Dermis blood vessel endothelial cell (primary cell): ENCODE measurements at regions not wholly inside any gene's neighbourhood (a gene's known extent, or its start where the extent isn't known, plus 50 kb on each side); places are given as distances from the start of the nearest gene placed in this dataset.
"Not testable (repeated sequence)": the region's sequence is repeated elsewhere in the genome, so short reads cannot be mapped to it uniquely, and the experiment has no call there.

ENCODE experiments used
- DNase-seq: peaks from one replicate; pipeline ENCODE4 v3.0.0; 2010

DNA sequence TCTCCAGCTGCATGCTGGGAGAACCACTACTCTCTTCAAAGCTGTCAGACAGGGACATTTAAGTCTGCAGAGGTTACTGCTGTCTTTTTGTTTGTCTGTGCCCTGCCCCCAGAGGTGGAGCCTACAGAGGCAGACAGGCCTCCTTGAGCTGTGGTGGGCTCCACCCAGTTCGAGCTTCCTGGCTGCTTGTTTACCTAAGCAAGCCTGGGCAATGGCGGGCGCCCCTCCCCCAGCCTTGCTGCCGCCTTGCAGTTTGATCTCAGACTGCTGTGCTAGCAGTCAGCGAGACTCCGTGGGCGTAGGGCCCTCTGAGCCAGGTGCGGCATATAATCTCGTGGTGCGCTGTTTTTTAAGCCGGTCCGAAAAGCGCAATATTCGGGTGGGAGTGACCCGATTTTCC lies 215.0 kb downstream of the STIM2 start:
- not testable (repeated sequence) for DNase-seq

DNA sequence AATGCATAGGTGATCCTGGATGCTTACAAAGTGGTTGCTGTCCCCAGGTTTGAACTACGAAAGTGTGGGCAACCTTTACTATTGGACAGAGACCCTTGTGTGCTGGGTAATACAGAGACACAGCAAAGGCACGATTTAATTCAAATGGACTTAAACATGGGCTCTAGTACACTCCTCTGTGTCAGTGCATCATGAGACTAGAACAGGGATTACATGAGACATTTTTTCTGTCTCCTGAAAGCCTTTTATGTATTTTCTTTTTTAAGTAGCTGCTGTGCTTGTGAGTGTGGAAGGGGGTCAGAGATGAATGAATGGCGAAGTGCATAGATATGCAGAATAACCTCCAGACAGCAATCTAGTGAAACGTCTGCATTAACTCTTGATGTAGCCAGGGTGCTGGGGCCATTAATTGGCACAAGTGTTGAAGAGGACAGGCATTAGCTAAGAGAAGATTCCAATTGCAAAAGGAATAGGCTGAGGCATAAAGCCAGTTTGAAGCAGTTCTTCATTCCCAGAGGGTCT lies 218.4 kb downstream of the STIM2 start:
- DNase-seq = no peak

DNA sequence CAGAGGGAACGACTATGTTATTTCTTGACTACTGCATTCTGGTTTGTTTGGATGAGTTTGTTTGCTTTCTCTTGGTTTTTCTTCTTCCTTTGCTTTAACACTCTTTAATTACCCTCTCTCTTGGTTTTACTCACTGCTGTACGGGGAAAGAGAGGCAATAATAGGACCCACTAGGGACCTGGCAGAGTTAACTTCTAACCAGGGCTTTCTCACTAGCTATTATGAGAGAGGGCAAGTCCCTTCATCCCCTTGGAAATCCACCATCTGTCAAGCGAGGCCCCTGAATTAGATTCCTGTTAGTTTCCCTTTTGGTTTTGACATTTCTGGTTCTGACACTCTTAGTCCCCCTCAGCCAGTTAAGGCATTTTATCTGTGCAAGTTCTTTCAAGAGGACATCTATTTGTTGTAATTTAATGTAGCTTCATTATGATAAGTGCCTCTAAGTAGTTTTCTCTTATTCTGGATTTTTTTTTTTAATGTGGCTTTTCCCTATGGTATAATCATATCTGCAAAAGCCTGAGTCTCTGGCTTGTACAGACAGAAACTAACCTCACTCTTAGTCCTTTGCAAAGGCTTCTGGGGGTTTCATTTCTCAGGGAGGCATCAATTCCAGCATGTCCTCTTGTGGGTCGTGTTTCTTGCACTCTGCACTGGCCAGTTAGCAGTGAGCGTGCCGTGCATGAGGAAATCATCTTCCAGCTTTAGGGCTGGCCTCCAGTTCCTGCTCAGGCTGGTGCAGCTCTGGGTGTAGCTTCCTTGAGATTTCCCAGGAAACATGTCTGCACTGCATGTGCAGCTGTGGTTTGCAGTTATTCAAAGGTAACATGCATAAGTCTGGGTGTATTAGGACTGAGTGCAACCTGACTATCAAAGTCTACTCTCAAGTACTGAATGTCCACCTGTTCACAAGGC lies 221.3 kb downstream of the STIM2 start:
- no peak for DNase-seq

DNA sequence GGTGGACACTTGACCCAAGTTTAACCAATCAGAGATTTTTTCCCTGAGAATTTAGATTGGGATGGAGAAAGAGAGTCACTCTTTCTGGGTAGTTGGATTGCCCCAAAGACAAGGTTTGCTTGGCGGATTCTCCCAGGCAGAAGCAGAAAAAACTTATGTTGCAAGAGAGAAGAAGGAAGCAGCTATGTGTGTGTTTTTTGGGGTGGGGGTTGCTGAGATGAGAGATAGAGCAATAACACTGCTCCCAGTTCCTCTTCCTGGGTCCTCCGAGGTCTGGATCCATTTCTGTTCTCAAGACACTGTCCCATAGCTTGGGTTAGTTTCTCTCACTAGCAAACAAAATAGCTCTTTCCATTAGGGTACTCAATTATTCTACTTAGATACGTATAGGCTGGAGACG lies 222.1 kb downstream of the STIM2 start:
- no peak for DNase-seq

DNA sequence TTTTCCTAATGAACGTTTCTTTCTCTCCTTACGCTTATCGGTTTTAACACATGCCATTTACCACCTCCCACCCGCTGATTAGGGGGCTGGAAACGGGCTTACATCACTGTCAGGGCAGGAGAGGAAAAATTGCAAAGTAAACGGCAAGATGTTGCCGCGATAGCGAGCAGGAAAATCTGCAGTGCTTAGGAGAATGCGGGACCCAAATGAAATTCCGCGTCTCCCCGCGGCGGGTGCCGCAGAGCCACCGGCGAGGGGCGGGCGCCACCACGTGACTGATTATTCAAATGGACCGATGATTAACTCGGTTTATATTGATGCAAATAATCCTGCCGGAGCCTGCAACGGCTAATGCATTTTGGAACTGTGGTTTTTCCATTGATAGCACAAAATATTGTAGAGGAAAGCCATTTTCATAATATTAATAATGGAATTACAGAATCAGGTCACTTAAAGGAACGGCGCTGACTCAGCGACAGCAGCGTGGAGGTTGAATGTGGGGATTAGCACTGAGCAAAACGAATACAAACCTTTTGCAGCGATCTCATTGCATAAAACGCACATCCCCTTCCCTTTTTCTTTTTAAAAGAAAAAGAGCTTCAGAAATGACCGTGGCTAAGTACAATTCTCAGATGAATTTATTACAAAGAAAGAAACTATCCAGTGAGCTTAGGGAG lies 224.2 kb downstream of the STIM2 start:
- DNase-seq = peak; percentile 23

DNA sequence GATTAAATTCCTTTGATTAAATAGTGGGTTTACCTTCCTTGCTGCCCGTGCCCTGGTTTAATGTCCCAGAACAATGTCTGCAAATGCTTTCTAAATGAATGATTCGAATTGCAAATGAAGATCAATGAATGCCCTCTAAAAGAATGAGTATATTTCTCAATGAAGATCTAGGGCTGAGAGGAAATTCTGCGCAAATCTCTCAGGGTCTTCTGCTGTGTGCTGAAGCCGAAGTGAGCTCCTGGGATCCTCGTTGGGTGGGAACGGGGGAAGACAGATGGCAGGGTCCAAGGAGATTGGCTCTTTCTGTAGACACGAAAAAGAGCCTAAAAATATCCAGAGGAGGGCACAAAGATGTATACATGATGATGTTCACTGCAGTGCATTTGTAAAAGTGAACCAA lies 224.8 kb downstream of the STIM2 start:
- DNase-seq = no peak

DNA sequence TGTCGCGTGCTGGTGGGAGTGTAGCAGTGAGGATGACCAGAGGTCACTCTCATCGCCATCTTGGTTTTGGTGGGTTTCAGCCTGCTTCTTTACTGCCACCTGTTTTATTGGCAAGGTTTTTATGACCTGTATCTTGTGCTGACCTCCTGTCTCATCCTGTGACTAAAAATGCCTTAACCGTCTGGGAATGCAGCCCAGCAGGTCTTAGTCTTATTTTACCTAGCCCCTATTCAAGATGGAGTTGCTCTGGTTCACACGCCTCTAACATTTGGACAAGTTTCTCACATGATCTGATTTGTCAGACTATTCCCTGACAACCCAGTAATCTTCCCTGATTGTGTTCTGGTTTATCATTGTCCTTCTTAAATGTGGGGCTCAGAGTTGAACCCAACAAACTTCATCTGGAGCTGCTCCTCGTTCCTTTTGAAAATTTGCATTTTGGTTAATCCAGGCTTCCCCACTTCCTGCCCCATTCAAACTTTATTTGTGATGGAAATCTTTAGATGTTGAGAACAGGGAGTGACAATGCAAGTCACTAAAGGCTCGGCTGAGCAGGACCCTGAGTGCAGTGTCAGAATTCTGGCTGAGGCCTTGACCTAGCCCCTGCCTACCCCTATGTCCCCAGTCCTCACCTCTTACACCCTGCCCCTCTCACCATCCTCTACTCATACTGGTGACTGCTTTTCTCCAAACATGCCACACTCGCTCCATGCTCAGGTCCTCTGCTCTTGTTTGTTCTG lies 226.8 kb downstream of the STIM2 start:
- no peak for DNase-seq

DNA sequence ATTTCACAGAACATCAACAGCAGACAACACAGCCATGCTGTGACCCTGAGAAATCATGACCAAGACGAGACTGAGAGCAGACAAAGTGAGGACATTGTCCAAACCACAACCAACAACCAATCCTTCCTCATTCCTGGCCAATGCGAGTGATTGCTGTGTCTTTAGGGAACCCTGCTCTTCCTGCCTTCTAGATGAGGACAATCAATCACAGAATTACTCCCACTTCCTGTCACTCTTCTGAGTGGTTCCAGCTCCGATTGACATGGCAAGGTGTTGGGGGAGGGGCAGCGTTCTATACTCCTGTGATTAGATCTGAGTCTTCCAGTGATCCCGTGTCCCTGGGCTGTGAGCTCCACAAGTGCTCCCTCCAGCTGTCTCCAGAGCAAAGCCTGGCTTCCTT lies 227.8 kb downstream of the STIM2 start:
- no peak for DNase-seq

DNA sequence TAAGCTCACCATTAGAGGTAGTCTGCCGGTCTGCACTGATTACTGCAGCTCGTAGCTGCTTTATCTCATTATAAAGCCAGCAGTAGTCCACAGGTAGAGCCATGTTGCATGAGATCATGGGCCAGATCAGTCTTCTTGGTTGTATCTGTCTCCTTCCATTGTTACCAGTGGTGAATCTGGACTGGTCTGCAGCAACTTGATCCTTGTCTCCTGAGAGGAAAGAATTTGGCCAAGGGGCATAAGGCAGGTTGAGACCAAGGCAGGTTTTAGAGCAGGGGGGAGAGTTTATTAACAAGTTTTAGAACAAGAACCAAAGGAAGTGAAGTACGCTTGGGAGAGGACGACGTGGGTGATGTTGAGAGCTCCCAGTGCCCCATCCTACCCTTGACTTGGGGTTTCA lies 228.5 kb downstream of the STIM2 start:
- DNase-seq = no peak

DNA sequence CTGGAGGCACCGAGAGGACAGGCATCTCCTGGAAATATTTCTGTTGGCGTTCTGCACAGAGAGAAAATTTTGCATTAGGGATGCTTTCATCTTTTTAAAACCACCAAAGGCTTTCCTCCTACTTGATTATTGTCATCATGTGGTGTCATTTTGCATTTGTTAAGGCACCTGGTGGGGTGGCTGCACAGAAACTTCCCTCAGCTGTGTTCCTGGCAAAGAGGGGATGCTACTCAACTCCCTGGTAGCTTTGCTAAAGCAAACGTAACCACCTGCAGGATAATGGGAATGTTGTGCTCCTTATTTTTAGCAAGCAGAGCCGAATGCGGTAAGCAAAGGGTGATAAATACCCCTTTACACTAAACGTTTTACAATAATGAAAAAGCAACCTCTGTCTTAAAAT lies 229.8 kb downstream of the STIM2 start:
- DNase-seq = no peak

DNA sequence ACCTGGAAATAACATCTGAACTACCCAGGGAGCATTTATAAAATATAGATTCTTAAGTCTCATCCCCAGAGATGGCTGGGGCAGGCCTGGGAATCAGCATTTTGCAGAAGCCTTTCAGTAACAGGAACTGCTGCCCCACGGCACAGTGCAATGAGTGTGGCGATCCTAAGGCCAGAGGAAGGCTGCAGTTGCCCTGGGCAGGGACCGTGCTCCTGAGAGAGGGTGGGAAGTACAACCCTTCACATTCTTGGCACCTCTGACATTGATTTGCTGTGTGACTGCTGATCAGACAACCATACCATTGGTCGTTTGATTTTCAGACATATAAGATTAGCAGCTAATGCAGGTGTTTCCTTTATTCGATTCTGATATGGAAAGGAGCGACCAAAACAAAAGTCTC lies 233.6 kb downstream of the STIM2 start:
- no peak for DNase-seq

DNA sequence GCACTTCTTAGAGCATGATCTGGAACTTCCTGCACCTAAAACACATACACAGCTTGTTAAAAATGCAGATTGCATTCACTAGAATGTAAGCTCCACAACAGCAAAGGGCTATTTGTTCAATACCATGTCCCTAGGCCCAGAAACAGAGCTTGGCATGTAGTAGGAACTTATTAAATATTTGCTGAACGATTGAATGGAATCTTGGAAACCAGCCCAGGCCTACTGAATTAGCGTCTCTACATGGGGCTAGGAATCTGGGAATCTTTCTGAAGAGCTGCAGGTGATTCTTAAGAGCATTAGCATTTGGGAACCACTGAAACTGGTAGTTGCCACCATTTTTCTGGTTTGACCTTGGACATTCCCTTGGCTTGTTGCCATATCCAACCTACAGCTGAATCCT lies 234.1 kb downstream of the STIM2 start:
- DNase-seq = no peak

DNA sequence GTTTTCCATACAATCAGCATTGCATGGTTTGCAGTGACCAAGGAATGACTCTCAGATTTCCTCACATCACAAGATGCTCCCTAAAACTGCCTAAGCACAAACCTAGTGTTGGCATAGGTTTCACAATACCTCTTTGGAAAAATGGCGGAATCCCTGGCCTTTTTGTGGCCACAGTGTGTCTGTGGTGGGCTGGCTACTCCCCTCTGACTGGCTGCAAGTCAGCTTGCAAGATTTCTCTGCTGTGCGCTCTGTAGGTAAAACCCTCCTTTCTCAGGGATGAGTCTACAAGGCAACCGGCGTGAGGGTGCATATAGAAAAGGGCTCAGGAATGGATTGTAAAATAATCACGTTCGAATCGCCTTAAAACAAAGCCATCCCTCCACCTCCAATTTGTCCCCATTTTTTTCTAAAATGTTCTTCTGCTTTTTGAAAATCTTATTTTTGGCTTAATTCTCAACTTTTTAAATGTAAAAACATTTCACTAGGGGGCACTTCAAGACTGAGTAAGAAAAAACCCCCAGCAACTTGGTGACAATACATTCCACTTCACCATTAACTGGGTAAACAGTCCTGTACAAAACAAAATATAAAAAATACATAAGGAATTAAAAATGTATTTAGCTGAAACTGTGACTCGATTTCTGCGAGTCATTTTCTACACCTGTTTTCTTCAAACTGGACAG lies 235.6 kb downstream of the STIM2 start:
- DNase-seq = no peak

DNA sequence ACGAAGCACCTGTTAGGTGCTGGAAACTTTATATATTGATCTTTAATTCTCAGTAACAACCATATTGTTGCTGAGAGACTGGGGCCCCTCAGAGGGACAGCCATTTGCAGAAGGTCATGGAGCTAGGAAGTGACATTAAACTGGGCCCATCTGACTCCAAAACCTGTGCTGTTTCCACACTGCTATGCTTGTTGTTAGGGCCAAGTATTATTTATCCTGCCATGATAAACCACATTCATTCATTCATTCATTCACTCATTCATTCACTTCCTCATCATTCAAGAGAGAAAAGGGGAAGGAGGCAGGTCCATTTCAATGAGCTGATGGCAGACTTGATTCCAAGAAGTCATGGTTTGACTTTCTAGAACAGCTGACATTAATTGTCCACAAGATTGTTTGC lies 237.4 kb downstream of the STIM2 start:
- DNase-seq = no peak

DNA sequence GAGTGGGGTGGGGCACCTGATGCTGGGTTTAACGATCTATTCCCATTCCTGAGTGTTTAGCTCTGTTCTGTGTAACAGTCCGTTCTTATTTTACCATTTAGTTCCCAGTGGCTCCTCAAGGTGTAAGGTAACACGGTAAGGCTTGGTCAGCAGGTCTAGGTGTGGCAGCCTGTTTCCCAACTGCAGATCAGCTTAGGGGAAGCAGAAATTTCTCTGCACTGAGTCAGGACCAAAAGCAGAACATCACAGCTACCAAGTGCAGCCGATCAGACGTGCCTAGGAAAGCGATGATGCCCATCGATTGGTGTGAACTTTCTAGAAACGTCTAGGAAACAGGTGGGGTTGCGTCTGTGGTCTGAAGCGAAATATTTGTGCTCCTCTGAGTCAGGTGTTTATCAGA lies 240.1 kb downstream of the STIM2 start:
- DNase-seq = no peak

DNA sequence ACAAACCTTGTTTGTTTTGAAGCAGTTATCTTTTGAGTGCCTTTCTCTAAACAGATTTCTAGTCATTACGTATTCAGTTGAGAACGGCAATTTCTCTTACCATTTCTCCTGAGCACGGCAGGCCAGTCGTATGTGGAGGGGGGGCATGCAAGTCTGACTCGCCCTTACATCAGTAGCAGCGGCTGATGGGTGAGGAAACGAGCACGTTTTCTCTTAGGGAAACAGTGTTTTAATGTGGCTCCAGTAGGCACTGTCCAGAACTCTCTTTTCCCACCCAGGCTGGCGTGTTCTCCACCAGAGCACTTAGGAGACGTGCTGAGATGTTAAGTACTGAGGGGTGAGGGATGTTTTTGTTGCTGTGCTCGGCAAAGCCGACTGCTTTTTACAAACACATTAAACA lies 240.5 kb downstream of the STIM2 start:
- no peak for DNase-seq

DNA sequence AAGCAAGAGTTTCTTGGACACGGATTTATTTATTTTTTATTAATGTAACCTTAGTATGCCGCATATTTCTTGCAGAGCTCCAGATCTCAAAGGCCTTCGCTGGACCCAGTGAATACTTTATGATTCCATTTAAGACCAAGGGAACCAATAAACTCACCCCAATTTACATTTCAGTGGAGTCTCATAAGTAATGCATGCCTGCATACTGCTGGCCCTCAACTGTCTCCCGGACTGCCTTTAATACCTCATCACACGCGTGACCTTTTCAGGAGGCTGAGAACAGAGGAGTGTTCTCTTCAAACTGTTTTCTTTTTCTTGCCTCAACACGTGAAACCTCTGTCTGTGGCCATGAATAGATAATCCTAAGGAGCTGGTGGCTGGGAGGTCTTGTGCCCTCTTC lies 240.9 kb downstream of the STIM2 start:
- no peak for DNase-seq

DNA sequence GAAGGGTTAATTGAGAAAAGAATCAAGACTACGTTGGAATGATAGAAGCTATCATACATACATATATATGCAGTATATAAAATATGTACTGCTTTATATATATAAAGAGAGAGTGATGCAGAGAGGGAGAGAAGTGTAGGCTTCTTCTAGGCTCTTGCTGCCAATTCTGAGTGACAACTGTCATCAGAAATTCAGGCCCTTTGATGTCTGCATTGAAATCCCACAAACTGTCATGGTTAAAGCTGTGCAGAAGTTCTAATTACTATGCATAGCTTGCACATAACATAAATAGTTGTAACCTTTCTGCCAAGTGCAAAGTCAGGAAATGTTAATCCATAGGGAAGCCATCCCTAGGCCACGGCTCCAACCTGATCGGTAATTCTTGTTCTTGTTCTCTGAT lies 251.0 kb downstream of the STIM2 start:
- no peak for DNase-seq

DNA sequence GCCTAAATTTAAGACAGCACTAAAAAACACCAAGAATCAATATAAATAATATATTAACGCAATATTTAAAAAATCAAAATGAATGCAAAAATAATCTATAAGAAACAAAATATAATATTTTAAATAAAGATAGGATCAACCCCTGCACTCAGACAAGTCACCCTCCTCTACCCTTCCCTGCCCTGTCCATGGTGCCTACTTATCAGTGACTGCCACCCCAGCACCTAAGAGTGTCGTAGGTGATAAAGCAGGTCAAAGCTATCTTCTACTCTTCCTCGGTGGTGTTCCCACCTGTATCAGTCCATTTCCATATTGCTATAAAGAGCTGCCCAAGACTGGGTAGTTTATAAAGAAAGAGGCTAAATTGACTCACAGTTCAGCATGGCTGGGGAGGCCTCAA lies 251.9 kb downstream of the STIM2 start:
- DNase-seq = no peak

DNA sequence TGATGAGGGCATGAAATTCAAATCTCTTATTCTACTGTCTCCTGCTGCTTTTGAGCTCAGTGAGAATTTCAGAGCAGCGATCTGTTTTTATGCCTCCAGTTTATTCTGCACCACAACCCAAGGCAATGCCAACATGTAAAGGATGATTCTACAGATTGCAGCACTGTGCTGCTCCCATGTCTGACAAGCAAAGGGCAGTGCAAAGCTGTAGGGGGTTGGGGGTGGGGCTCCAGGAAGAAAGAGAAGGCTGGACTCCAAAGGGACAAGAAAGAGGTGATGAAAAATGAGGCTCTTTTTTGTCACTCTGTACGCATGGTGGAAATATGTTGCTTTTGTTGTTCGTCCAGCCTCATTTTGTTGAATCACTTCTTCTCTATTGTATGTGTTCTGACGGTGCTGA lies 254.6 kb downstream of the STIM2 start:
- DNase-seq = no peak

DNA sequence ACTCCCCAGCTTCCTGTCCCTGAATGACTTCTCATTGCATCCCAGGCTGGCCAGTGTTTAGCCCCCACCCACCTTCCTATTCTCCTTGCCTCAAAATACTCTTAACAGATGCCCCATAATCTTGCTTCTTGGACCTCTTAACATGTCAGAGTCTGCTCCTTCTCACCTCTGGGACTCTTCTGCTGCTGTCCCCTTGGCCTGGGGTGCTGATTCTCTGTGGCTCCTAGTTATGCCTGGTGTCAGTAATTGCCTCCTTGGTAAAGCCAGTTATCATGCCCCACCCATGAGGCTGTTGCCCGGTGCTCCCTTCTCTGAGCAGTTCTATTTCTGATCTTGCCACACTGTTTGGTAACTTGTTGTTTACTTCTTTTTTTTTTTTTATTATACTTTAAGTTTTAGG lies 256.8 kb downstream of the STIM2 start:
- no peak for DNase-seq

DNA sequence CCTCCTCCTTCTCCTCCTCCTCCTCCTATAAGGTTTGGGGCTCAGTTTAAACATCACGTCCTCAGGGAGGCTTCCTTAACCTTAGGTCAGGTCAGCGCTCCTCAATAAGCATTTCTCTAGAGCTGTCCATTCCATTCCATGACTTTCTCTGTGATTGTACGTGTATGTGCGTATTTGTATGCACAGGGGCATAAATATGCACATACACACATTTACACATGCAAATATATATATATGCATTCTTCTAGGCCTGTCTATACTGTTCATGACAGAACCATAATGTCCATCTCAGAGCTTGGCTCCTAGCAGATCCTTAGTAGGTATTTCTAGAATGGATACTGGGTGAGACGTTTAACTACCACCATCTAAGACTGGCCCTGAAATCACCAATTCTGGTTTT lies 258.6 kb downstream of the STIM2 start:
- no peak for DNase-seq

DNA sequence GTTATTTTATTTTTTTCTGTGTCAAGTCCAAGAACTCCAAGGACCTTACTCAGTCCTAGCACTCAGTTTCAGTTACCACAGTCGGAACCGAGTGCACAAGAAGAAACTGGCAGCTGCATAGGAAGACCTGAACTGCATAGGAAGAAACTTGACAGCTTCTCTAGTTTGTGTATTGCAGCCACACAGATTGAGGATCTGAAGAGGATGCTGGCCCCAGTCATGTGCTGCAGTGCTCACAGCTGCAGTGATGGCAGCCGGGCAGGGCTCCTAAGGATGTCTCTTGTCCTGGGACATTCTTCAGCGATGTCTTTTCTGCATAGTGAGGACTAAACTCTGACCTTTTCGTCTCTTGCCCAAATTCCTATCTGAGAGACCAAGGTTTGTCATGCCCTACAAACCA lies 261.2 kb downstream of the STIM2 start:
- no peak for DNase-seq
